ENCODE measurements at regions not wholly inside any gene's neighbourhood (a gene's known extent, or its start where the extent isn't known, plus 50 kb on each side); places are given as distances from the start of the nearest gene placed in this dataset.

- TF ChIP-seq EZH2 (IDR thresholded peaks at IDR 0.05): no peak
- no peak for TF ChIP-seq POLR2AphosphoS5 (IDR thresholded peaks at IDR 0.05; ENCODE audit: borderline replicate concordance, low read depth, low read length)
- no peak for TF ChIP-seq FOXP2 (optimal IDR thresholded peaks at IDR 0.05; ENCODE audit: control extremely low read depth, extremely low read length, insufficient read depth)
Measured at GRCh38 chr13:76656056-76656455, 230.1 kb downstream of the KCTD12 start.
